IPS-NIHi7 (cell line): ENCODE measurements at regions not wholly inside any gene's neighbourhood (a gene's known extent, or its start where the extent isn't known, plus 50 kb on each side); places are given as distances from the start of the nearest gene placed in this dataset.
"Not testable (repeated sequence)": the region's sequence is repeated elsewhere in the genome, so short reads cannot be mapped to it uniquely, and the experiment has no call there.

Experiments used
- DNase-seq: peaks from one replicate; pipeline ENCODE4 v3.0.0; 2012; ENCODE audit warnings: mixed read lengths; ENCODE audit errors: extremely low spot score

DNA sequence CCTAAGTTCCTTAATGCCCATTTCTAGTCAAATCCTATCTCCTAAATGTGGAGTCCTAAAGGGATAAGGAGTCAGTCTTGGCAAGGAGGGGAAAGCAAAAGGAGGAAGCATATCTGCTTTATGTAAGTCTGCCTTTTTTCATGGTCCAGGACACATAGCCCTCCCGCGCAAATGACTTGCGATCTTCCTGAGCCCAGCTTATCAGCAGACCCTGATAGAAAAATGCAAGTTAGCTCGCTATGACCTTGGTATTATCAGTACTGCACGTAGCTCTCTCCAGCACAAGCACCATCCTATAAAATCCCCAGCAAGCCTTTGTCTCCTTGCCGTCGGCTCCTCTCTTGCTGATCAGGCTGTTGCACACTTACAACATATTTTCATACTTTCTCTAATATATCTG, 281.4 kb upstream of the KCNH7 start:
- DNase-seq: no peak

DNA sequence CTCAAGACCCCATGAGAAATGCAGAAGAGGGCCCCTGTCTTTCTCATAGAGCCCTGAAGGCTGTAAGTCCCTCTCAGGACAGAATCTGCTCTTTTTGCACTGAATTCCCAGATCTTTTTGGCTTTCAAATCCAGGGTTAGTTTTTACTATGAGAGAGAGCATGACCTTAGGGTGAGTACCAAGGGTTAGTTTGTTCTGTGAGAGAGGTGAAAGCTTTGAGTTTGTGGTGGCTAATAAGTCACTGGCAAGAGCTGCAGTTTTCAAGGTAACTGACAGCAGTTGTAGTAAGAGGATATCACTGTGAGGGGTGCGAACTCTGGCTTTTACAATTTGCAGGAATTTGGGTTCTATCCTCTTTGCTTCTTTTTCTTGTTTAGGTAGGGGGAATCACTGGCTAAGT, 248.4 kb upstream of the KCNH7 start:
- no peak for DNase-seq

- not testable (repeated sequence) for DNase-seq
Observed at GRCh38 chr2:163085366-163086024, 246.9 kb upstream of the KCNH7 start.

- DNase-seq: no peak
Observed at GRCh38 chr2:163081754-163082153, 243.2 kb upstream of the KCNH7 start.

DNA sequence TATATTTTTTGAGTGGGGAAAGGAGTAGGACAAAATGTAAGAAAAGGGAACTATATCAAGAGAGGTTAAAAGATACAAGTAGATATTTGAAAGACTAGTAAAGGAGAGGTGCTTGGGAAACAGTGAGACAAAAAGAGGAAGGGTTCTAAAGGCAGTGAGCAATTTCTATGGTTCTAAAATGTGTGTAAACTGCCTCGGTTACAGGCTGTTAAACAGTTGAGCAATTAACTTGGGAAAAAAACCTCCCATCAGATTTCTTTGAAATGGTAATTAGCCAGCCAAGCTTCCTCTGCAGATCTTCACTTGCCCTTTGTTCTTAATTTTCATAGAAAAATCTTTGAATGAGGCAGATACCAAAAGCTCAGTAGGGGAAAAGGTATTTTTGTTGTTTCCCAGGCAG, 238.7 kb upstream of the KCNH7 start:
- DNase-seq: peak; percentile 18

DNA sequence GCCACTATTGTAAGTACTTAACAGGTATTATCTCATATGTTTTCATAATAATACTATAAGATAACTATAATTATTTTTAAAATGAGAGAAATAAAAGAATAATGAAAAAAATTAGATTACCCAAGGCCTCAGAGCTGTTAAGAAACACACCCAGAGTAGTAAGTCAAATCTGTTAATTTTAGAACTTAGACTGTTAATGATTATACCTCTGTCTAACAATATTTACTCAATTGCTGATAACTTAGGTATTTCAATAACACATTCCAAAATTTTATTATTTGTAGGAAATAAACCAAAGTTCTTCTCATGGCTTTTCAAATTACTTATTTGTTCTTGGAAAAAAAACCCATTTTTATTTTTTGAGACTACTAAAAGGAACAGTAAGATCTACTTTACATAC, 227.5 kb upstream of the KCNH7 start:
- no peak for DNase-seq

GRCh38 chr2:163062524-163062923, 224.0 kb upstream of the KCNH7 start:
- DNase-seq: no peak

GRCh38 chr2:163046615-163047014, 208.0 kb upstream of the KCNH7 start:
- DNase-seq: no peak

GRCh38 chr2:163045830-163046229, 207.3 kb upstream of the KCNH7 start:
- DNase-seq: no peak

- DNase-seq: no peak
Observed at GRCh38 chr2:163044114-163044513, 205.5 kb upstream of the KCNH7 start.

DNA sequence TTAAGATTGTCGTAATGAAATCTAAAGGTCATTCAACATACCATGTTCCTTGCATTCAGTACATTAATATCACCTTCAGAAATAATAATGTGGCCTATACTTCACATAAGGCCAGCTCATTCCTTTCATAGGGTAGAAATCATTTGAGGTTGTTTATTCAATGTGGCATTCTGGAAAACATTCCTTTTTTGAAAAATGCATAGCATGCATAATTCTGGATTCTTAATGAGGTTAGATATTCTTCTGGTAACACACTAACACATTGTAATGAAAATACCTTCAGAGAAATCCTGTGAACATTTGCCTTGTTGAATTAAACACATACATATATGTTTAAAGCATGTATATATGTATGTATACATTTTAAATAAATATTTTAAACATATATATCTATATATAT, 204.6 kb upstream of the KCNH7 start:
- no peak for DNase-seq

DNA sequence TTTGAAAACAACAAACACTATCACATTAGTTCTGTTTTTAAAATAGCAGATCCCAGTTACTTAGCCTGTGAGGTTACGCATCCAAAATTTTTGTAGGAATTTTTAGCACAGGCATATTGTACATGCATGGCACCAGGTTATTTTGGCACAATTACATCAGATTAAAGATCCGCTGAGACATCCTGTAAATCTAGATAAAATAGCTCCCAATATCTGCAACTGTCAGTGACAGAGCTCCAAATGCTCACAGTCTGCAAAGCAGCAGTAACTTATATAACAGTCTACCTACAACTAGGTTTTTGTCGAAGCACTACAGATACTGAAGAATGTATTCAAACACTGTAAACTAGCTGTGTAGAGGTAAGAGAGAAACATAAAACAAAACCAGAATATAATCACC, 200.7 kb upstream of the KCNH7 start:
- no peak for DNase-seq

GRCh38 chr2:163028807-163029206, 190.2 kb upstream of the KCNH7 start:
- DNase-seq: no peak

- DNase-seq: not testable (repeated sequence)
Observed at GRCh38 chr2:163026136-163026775, 187.7 kb upstream of the KCNH7 start.

- not testable (repeated sequence) for DNase-seq
Observed at GRCh38 chr2:163016882-163017281, 178.3 kb upstream of the KCNH7 start.

DNA sequence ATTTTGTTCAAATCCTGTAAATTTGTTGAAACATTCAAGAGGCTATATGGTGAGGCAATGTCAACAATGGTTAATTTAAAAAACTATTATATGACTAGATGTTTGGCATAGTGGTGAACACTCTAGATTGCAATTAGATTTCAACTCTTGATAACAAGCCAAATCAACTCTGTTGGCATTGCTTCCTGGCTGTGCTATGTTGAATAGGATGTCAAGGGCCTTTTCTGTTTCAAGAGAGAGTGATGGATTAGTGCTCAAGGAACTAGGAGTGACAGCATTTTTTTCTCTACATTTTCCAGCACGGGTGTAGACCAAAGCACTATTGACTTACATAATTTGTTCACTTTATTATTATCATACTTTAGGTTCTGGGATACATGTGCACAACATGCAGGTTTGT, 172.4 kb upstream of the KCNH7 start:
- no peak for DNase-seq

DNA sequence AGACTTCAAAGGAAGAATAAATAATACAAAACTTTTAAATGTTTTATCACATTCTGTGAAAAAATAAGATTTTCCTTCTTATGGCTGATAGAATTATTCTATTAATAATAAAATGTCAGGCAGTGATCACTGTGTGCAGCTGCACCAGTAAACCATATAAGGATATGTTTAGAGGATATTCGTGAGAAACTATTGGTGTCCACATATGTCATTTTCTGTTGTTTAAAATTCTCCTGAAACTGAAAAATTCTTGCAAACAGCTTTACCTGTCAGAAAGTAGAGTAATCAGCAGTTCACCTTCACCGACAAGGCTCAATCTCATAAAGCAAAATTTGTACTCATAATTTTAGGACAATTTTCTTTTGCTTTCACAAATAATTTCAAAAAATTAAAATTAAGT, 170.1 kb upstream of the KCNH7 start:
- DNase-seq: no peak

DNA sequence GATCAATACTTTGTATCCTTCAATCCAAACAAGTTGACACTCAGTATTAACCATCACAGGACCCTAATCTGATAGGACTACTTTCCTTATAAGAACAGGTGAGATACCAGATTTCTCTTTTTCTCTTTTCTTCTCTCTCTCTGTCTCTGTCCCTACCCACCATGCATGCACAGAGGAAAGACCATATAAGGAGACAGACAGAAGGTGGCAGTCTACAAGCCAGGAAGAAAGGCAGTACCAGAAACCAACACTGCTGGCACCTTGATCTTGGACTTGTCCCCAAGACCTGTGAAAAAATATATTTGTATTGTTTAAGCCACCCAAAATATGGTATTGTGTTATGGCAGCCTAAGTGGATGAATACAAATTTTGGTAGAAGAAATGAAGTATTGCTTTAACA, 156.2 kb upstream of the KCNH7 start:
- no peak for DNase-seq

- DNase-seq: no peak
Observed at GRCh38 chr2:162992828-162993227, 154.3 kb upstream of the KCNH7 start.

GRCh38 chr2:162989507-162989906, 150.9 kb upstream of the KCNH7 start:
- DNase-seq: no peak

- no peak for DNase-seq
Observed at GRCh38 chr2:162974771-162975170, 136.2 kb upstream of the KCNH7 start.

DNA sequence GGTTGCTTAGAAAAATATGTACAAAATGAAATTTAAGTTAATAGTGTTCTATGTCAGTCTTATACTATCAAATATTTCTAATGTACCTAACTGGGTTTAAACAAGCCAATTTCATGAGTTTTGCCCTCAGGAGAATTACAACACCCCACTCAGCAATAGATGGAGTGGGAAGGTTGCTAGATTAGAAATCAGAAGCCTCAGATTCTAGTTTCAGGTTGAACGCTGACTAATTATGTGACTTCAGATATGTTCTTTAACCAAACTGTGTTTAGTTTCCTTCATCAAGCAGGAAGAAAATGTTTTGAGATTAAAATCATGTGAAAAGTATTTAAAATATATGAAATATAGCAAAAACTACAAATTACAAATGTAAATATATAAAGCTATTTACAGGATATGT, 133.8 kb upstream of the KCNH7 start:
- DNase-seq: no peak

- no peak for DNase-seq
Observed at GRCh38 chr2:162968306-162968705, 129.7 kb upstream of the KCNH7 start.

DNA sequence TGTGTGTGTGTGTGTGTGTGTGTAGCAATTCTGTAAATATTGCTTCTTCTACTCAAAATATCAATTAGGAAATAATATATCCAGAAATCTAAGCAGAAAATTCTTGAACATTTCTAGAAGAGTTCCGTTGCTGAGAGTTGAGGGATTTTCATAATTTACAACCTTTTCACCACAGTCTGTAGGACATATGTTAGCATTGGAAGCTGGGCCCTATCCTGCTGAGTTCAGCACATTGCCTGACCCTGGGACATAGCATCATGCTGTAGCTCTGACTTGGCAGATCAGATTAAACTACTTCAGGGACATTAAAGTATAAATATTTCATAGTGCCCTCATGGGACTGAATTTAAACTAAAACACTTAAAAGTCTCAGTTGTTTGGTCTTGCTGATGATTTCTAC, 129.2 kb upstream of the KCNH7 start:
- DNase-seq: no peak
